GM12878 (cell line): ENCODE measurements at regions not wholly inside any gene's neighbourhood (a gene's known extent, or its start where the extent isn't known, plus 50 kb on each side); places are given as distances from the start of the nearest gene placed in this dataset.

Experiments
- ASH2L ChIP-seq: fragments of 300-600, 200-600 bp; sonication (generic); IDR thresholded peaks from 2 replicates; pipeline ENCODE4 v1.6.1; 2017; ENCODE audit warnings: low read depth, mild to moderate bottlenecking, borderline replicate concordance
- BHLHE40 ChIP-seq, 2 experiments: fragments of 450-650 bp in 1 of 2; IDR thresholded peaks; 2 replicates each; pipeline ENCODE4 v1.6.1; 2011 to 2017; ENCODE audit warnings: low read depth in 2 of 2, borderline replicate concordance in 1 of 2, improper control_type of control experiment in 1 of 2, low read length in 1 of 2, mild to moderate bottlenecking in 1 of 2
- EGR1 ChIP-seq, 2 experiments: IDR thresholded peaks; 1 replicate in 1 of 2; 2 replicates in 1 of 2; pipeline ENCODE4 v1.6.1; 2011 to 2012; ENCODE audit warnings: low read depth in 2 of 2, low read length in 2 of 2, borderline replicate concordance in 1 of 2, mild to moderate bottlenecking in 1 of 2, moderate library complexity in 1 of 2
- EZH2 ChIP-seq: IDR thresholded peaks from 2 replicates; pipeline ENCODE4 v1.6.1; 2012; ENCODE audit warnings: low read depth, mild to moderate bottlenecking, control low read depth, inconsistent platforms, low read length, borderline replicate concordance; ENCODE audit not compliant: control insufficient read depth
- GABPA ChIP-seq: IDR thresholded peaks from 2 replicates; pipeline ENCODE4 v1.6.1; 2014; ENCODE audit warnings: antibody characterized with exemption, low read depth, mild to moderate bottlenecking, inconsistent platforms
- JUNB ChIP-seq: IDR thresholded peaks from 2 replicates; pipeline ENCODE4 v1.6.1; 2016; ENCODE audit warnings: antibody characterized with exemption, mild to moderate bottlenecking
- JUND ChIP-seq: IDR thresholded peaks from 2 replicates; pipeline ENCODE4 v1.6.1; 2012; ENCODE audit warnings: low read depth, mild to moderate bottlenecking, low read length, improper control_type of control experiment, moderate library complexity
- MYC ChIP-seq: IDR thresholded peaks from 2 replicates; pipeline ENCODE4 v1.6.1; 2011; ENCODE audit warnings: mild to moderate bottlenecking, low read length, moderate library complexity, inconsistent platforms; ENCODE audit not compliant: insufficient read depth, insufficient replicate concordance, insufficient read length, severe bottlenecking
- POLR2AphosphoS5 ChIP-seq: IDR thresholded peaks from 2 replicates; pipeline ENCODE4 v1.6.1; 2011; ENCODE audit warnings: mild to moderate bottlenecking, low read length, inconsistent platforms
- TF ChIP-seq, protein P1 (sequence below), 3 experiments: IDR thresholded peaks in 2 of 3; conservative IDR thresholded peaks in 1 of 3; 2 replicates each; pipeline ENCODE4 v1.5.1; 2011; ENCODE audit warnings: low read depth in 3 of 3, low read length in 3 of 3, mild to moderate bottlenecking in 3 of 3, control low read depth in 2 of 3, moderate library complexity in 2 of 3, inconsistent platforms in 1 of 3, mixed read lengths in 1 of 3; ENCODE audit not compliant: control insufficient read depth in 2 of 3, insufficient read depth in 1 of 3; ENCODE audit errors: extremely low read depth in 1 of 3
- TF ChIP-seq, protein P2 (sequence below): fragments of 450-650 bp; IDR thresholded peaks from 2 replicates; pipeline ENCODE4 v1.6.1; 2017; ENCODE audit warnings: antibody characterized with exemption, mild to moderate bottlenecking, moderate library complexity

- TF ChIP-seq, protein P1, sequence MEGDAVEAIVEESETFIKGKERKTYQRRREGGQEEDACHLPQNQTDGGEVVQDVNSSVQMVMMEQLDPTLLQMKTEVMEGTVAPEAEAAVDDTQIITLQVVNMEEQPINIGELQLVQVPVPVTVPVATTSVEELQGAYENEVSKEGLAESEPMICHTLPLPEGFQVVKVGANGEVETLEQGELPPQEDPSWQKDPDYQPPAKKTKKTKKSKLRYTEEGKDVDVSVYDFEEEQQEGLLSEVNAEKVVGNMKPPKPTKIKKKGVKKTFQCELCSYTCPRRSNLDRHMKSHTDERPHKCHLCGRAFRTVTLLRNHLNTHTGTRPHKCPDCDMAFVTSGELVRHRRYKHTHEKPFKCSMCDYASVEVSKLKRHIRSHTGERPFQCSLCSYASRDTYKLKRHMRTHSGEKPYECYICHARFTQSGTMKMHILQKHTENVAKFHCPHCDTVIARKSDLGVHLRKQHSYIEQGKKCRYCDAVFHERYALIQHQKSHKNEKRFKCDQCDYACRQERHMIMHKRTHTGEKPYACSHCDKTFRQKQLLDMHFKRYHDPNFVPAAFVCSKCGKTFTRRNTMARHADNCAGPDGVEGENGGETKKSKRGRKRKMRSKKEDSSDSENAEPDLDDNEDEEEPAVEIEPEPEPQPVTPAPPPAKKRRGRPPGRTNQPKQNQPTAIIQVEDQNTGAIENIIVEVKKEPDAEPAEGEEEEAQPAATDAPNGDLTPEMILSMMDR (IDR thresholded peaks at IDR 0.05 in 2 of 3, conservative IDR thresholded peaks at IDR 0.05 in 1 of 3; ENCODE audit: control insufficient read depth in 2 of 3, extremely low read depth in 1 of 3, insufficient read depth in 1 of 3, low read depth in 3 of 3, low read length in 3 of 3), result no peak
- TF ChIP-seq EGR1 (IDR thresholded peaks at IDR 0.05; ENCODE audit: borderline replicate concordance in 1 of 2, low read depth in 2 of 2, low read length in 2 of 2) (no peak), JUND (no peak), ASH2L (no peak), BHLHE40 (IDR thresholded peaks at IDR 0.05; ENCODE audit: borderline replicate concordance in 1 of 2, low read depth in 2 of 2, low read length in 1 of 2) (no peak), JUNB (no peak), POLR2AphosphoS5 (no peak), EZH2 (no peak), GABPA (no peak), MYC (no peak)
- TF ChIP-seq, protein P2, sequence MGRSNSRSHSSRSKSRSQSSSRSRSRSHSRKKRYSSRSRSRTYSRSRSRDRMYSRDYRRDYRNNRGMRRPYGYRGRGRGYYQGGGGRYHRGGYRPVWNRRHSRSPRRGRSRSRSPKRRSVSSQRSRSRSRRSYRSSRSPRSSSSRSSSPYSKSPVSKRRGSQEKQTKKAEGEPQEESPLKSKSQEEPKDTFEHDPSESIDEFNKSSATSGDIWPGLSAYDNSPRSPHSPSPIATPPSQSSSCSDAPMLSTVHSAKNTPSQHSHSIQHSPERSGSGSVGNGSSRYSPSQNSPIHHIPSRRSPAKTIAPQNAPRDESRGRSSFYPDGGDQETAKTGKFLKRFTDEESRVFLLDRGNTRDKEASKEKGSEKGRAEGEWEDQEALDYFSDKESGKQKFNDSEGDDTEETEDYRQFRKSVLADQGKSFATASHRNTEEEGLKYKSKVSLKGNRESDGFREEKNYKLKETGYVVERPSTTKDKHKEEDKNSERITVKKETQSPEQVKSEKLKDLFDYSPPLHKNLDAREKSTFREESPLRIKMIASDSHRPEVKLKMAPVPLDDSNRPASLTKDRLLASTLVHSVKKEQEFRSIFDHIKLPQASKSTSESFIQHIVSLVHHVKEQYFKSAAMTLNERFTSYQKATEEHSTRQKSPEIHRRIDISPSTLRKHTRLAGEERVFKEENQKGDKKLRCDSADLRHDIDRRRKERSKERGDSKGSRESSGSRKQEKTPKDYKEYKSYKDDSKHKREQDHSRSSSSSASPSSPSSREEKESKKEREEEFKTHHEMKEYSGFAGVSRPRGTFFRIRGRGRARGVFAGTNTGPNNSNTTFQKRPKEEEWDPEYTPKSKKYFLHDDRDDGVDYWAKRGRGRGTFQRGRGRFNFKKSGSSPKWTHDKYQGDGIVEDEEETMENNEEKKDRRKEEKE, result no peak
These were observed 233.2 kb upstream of the SYNDIG1 start for GRCh38 chr20:24236201-24236600.
